ENCODE measurements at regions not wholly inside any gene's neighbourhood (a gene's known extent, or its start where the extent isn't known, plus 50 kb on each side); places are given as distances from the start of the nearest gene placed in this dataset.
"Not testable (repeated sequence)": the region's sequence is repeated elsewhere in the genome, so short reads cannot be mapped to it uniquely, and the experiment has no call there.

GRCh38 chr16:35149550-35149949 is 1690.1 kb downstream of the TP53TG3F start:
- Histone ChIP-seq H3K9ac (ENCODE audit: insufficient read depth in 1 of 2, low read length in 2 of 2) (no peak overlapping the region), H3K9me3 (ENCODE audit: control insufficient read depth in 4 of 4, insufficient read depth in 3 of 4, low read length in 3 of 4) (peaks cover 0 to 45% (median 21%) of the 10 kb centered on the region in 4 donors), H3K4me1 (ENCODE audit: control insufficient read depth in 5 of 5, insufficient read depth in 5 of 5, low read length in 5 of 5) (no peaks in the 10 kb centered on the region), H3K4me3 (no peak overlapping the region), H3K36me3 (ENCODE audit: control insufficient read depth in 4 of 4, insufficient read depth in 4 of 4, low read length in 4 of 4) (no peaks in the 10 kb centered on the region), H3K27me3 (ENCODE audit: control insufficient read depth in 3 of 3, insufficient read depth in 3 of 3, low read length in 2 of 3) (no peaks in the 10 kb centered on the region), H3K27ac (ENCODE audit: low read depth in 1 of 2, low read length in 1 of 2) (no peak overlapping the region)
- 54 to 58% methylated on average over 3 of the region's 3 CpGs for WGBS, 2 donors
- no peak for DNase-seq
- no peak for TF ChIP-seq CTCF (IDR thresholded peaks at IDR 0.05; ENCODE audit: control extremely low read depth, extremely low read depth)
- ATAC-seq (ENCODE audit: insufficient read depth, low FRiP score), result no peak

GRCh38 chr16:35150805-35151312 is 1691.4 kb downstream of the TP53TG3F start:
- H3K9ac ChIP-seq (ENCODE audit: insufficient read depth in 1 of 2, low read length in 2 of 2), result no peak overlapping the region
- no peaks in the 10 kb centered on the region for H3K36me3 ChIP-seq (ENCODE audit: control insufficient read depth in 4 of 4, insufficient read depth in 4 of 4, low read length in 4 of 4)
- no peak for TF ChIP-seq CTCF (IDR thresholded peaks at IDR 0.05; ENCODE audit: control extremely low read depth, extremely low read depth)
- no peaks in the 10 kb centered on the region for H3K4me1 ChIP-seq (ENCODE audit: control insufficient read depth in 5 of 5, insufficient read depth in 5 of 5, low read length in 5 of 5)
- H3K9me3 ChIP-seq (ENCODE audit: control insufficient read depth in 4 of 4, insufficient read depth in 3 of 4, low read length in 3 of 4), result peaks cover 0 to 42% (median 22%) of the 10 kb centered on the region in 4 donors
- DNase-seq (no peak), ATAC-seq (ENCODE audit: insufficient read depth, low FRiP score) (no peak)
- H3K27me3 ChIP-seq (ENCODE audit: control insufficient read depth in 3 of 3, insufficient read depth in 3 of 3, low read length in 2 of 3), result no peaks in the 10 kb centered on the region
- 59 to 77% methylated on average over 1 of the region's 1 CpG for WGBS, 2 donors
- H3K4me3 ChIP-seq, result no peak overlapping the region
- no peak overlapping the region for H3K27ac ChIP-seq (ENCODE audit: low read depth in 1 of 2, low read length in 1 of 2)

- TF ChIP-seq CTCF (IDR thresholded peaks at IDR 0.05; ENCODE audit: control extremely low read depth, extremely low read depth), result no peak
- H3K9ac ChIP-seq (ENCODE audit: insufficient read depth in 1 of 2, low read length in 2 of 2), result no peak overlapping the region
- H3K36me3 ChIP-seq (ENCODE audit: control insufficient read depth in 4 of 4, insufficient read depth in 4 of 4, low read length in 4 of 4), result no peaks in the 10 kb centered on the region
- 17 to 25% methylated on average over 1 of the region's 1 CpG for WGBS, 2 donors
- no peak for ATAC-seq (ENCODE audit: insufficient read depth, low FRiP score)
- H3K4me1 ChIP-seq (ENCODE audit: control insufficient read depth in 5 of 5, insufficient read depth in 5 of 5, low read length in 5 of 5), result no peaks in the 10 kb centered on the region
- no peak overlapping the region for H3K27ac ChIP-seq (ENCODE audit: low read depth in 1 of 2, low read length in 1 of 2)
- H3K9me3 ChIP-seq (ENCODE audit: control insufficient read depth in 4 of 4, insufficient read depth in 3 of 4, low read length in 3 of 4), result peaks cover 2 to 48% (median 18%) of the 10 kb centered on the region in 4 donors
- H3K27me3 ChIP-seq (ENCODE audit: control insufficient read depth in 3 of 3, insufficient read depth in 3 of 3, low read length in 2 of 3), result no peaks in the 10 kb centered on the region
- no peak overlapping the region for H3K4me3 ChIP-seq
- DNase-seq, result no peak
Measured at GRCh38 chr16:35152067-35152627, 1692.7 kb downstream of the TP53TG3F start.

- no peak for ATAC-seq (ENCODE audit: insufficient read depth, low FRiP score)
- no peak for TF ChIP-seq CTCF (IDR thresholded peaks at IDR 0.05; ENCODE audit: control extremely low read depth, extremely low read depth)
- no peak for DNase-seq
- Histone ChIP-seq H3K4me1 (ENCODE audit: control insufficient read depth in 5 of 5, insufficient read depth in 5 of 5, low read length in 5 of 5) (no peaks in the 10 kb centered on the region), H3K4me3 (no peak overlapping the region), H3K27me3 (ENCODE audit: control insufficient read depth in 3 of 3, insufficient read depth in 3 of 3, low read length in 2 of 3) (no peaks in the 10 kb centered on the region), H3K36me3 (ENCODE audit: control insufficient read depth in 4 of 4, insufficient read depth in 4 of 4, low read length in 4 of 4) (no peaks in the 10 kb centered on the region), H3K9ac (ENCODE audit: insufficient read depth in 1 of 2, low read length in 2 of 2) (no peak overlapping the region), H3K27ac (ENCODE audit: low read depth in 1 of 2, low read length in 1 of 2) (no peak overlapping the region), H3K9me3 (ENCODE audit: control insufficient read depth in 4 of 4, insufficient read depth in 3 of 4, low read length in 3 of 4) (peaks cover 0 to 36% (median 14%) of the 10 kb centered on the region in 4 donors)
Measured at GRCh38 chr16:35154627-35155026, 1695.2 kb downstream of the TP53TG3F start.

GRCh38 chr16:35157549-35157948 is 1698.1 kb downstream of the TP53TG3F start:
- DNase-seq; H3K27me3 ChIP-seq (ENCODE audit: control insufficient read depth in 3 of 3, insufficient read depth in 3 of 3, low read length in 2 of 3); H3K9ac ChIP-seq (ENCODE audit: insufficient read depth in 1 of 2, low read length in 2 of 2); H3K4me3 ChIP-seq; H3K27ac ChIP-seq (ENCODE audit: low read depth in 1 of 2, low read length in 1 of 2); ATAC-seq (ENCODE audit: insufficient read depth, low FRiP score); H3K4me1 ChIP-seq (ENCODE audit: control insufficient read depth in 5 of 5, insufficient read depth in 5 of 5, low read length in 5 of 5); H3K36me3 ChIP-seq (ENCODE audit: control insufficient read depth in 4 of 4, insufficient read depth in 4 of 4, low read length in 4 of 4): not testable (repeated sequence)
- 78 to 80% methylated on average over 15 of the region's 15 CpGs for WGBS, 2 donors
- peaks cover 0 to 20% (median 11%) of the 10 kb centered on the region in 4 donors for H3K9me3 ChIP-seq (ENCODE audit: control insufficient read depth in 4 of 4, insufficient read depth in 3 of 4, low read length in 3 of 4)
